ENCODE measurements at regions not wholly inside any gene's neighbourhood (a gene's known extent, or its start where the extent isn't known, plus 50 kb on each side); places are given as distances from the start of the nearest gene placed in this dataset.

DNA sequence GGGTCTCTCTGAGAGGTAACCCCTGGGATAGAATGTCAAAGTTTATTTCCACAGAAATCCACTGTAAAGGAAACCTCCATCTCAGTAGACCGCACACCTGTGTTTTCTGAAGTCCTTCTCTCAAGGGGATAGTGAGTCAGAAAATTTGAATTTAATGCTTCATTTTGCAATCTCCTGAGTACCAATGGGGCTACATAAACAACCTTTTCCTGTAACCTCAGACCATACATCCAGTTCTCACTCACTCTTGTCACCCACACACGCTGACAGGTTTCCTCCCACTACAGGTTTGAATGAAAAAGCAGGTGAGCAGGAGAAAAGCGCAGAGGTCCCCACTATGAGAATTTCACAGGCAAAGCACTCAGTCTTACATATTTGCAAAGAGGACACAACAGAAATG is 165.3 kb upstream of the MCTP2 start:
- no peak for DNase-seq (ENCODE audit: low spot score)
- intact Hi-C loops (cut with DNase I), result no loop called here

- DNase-seq (ENCODE audit: low spot score), result no peak
- intact Hi-C loops (cut with DNase I), result no loop called here
Measured at GRCh38 chr15:94064676-94065313, 166.6 kb upstream of the MCTP2 start.

DNA sequence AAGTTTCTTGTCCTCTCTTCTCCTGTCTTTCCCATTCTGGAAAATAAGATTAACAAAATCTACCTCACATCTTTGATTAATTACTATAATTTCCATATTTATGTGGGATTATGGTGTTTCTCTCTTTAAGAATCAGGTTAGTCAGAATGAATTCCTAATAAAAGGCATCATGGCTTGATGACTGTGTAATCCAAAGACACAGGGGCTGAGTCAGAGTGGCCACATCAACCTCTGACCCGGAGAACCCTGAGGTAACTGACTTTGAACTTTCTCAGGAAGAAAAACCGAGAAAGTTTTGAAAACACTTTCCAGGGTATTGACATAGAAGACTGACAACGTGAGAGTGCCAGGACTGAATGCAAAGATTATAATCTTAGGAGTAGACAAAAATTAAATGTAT is 170.3 kb upstream of the MCTP2 start:
- no peak for DNase-seq (ENCODE audit: low spot score)
- intact Hi-C loops (cut with DNase I), result no loop called here

DNA sequence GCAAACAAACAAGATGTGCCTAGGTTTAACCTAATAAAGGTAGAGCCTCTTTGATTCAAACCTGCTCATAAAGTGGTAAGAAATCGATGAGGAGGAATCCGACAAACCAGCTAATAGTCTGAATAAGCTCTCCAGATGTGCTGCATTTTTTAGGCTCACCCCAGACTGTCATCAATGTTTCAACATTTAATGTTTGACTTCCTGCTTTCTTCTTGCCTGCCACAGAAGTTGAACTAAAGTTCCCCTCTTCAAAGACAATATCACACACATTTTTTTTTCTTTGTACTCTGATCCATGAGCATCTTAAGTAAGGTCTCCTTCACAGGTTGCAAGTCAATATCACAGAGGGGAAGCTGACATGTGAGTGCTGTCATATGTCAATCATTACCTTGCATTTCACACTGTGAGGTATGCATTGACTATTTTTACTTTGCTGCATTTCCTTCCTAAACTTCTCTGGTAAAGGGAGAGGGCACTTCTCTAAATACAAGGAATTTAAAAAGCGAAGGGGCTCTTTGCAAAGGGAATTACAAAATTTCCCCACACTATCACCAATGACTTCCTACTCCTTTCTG is 172.3 kb upstream of the MCTP2 start:
- DNase-seq (ENCODE audit: low spot score), result no peak
- intact Hi-C loops (cut with DNase I), result no loop called here

DNA sequence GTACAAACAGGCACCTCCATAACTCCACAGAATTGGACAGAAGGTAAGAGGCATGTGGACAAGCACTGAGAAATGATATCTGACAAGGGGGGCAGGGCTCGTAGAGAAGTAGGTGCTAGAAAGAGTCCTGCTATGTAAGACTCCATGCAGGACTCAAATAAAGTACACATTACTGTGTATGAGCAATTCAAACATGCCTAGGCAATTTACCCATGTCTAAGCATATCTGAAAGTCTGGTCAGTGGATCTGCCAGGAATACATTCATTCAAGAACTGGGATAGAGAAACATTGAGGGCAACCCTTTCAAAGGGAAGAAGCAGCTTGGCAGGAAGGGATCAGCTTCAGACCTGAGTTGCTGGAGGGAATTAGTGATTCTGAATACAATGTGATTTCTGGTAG is 174.1 kb upstream of the MCTP2 start:
- no peak for DNase-seq (ENCODE audit: low spot score)
- intact Hi-C loops (cut with DNase I), result no loop called here

DNA sequence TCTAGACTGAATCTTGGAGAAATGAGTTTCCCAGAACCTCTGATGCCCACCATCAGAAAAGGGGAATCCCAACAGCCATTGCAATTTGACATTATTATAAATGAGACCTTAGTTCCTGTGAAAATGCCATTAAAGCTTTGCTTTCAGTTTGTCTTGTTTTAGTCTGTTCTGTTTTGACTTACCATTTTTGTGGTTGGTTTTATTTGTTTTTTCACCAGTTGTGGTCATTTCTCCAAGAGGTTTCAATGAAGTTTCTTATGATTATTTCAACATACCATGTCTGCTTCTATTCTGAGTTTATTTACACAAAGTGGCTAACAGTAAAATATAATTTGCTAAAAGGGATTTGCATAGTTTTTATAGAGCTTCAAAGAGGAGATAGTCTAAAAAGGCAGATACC is 175.0 kb upstream of the MCTP2 start:
- no peak for DNase-seq (ENCODE audit: low spot score)
- intact Hi-C loops (cut with DNase I), result no loop called here

GRCh38 chr15:94053626-94054025 is 177.7 kb upstream of the MCTP2 start:
- intact Hi-C loops (cut with DNase I), result no loop called here
- no peak for DNase-seq (ENCODE audit: low spot score)

DNA sequence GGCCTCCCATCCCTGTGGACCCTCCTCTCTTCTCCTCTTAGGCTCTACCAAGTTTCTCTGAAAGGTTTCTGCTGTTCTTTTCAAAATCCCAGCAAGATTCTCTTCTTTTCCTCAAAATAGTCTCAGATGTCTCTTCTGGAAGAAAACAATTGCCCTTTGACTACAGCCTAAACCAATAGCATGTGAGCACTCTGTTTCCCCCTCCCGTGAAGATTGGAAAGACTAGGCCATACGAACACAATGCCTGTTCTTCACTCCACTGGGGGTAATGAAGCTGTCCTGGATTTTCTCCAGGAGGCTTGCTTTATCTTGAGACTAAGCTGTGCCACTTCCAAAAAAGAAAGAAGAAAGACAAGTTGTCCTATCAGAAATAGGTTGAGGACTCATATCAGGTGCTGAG is 178.7 kb upstream of the MCTP2 start:
- intact Hi-C loops (cut with DNase I), result no loop called here
- DNase-seq (ENCODE audit: low spot score), result no peak

DNA sequence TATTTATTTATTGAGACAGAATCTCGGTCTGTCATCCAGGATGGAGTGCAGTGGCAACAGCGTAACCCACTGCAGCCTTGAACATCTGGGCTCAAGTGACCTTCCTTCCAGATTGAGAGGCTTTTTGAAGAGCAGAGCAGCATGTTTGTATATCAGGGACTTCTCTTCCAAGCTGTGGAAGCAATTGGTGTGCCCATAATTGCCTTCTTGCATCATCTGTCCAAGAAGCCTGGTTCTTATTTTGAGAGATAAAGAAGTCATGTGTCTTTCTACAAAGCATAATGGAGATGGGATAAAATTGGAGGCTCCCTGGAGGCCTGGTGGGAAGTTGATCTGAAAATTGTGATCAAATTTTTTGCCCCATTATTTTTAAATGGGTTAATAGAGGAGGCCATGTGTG is 183.8 kb upstream of the MCTP2 start:
- intact Hi-C loops (cut with DNase I), result no loop called here
- DNase-seq (ENCODE audit: low spot score), result no peak

DNA sequence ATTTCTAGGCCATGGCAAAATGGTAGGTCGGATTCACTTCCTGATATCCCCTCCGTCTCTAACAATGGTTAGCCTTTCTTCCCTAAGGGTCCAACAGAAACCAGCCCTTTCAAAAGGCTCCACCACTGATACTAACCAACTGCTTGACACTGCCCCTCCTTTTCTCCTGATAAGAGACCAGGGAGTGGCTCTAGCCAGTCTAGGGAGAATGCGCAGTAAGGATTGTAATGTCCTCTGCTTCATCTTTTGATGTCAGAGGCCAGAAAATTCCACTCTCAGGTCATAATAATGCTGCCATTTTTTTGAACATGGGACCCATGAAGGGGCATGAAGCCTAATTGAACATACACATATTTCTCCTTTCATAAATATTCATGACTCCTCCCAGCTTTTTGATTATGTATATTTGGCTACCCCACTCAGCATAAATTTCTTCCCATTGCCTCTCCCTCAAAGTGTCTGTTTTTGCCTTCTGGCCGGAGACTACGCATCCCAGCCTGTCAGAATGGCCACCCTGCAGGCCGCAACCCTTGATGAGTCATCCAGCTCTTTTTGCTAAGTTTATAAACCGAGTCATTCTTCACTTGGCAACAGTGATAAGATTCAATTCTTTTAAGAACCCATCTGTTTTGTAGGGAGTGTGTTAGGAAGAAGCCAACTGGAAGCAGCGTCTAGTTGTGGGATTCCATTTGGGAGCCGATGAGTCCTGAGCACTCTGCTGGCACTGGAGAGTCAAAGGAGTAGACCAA is 189.0 kb upstream of the MCTP2 start:
- intact Hi-C loops (cut with DNase I), result no loop called here
- peak; percentile 78 for DNase-seq (ENCODE audit: low spot score)

- intact Hi-C loops (cut with DNase I), result no loop called here
- no peak for DNase-seq (ENCODE audit: low spot score)
Measured at GRCh38 chr15:94041746-94042145, 189.6 kb upstream of the MCTP2 start.

DNA sequence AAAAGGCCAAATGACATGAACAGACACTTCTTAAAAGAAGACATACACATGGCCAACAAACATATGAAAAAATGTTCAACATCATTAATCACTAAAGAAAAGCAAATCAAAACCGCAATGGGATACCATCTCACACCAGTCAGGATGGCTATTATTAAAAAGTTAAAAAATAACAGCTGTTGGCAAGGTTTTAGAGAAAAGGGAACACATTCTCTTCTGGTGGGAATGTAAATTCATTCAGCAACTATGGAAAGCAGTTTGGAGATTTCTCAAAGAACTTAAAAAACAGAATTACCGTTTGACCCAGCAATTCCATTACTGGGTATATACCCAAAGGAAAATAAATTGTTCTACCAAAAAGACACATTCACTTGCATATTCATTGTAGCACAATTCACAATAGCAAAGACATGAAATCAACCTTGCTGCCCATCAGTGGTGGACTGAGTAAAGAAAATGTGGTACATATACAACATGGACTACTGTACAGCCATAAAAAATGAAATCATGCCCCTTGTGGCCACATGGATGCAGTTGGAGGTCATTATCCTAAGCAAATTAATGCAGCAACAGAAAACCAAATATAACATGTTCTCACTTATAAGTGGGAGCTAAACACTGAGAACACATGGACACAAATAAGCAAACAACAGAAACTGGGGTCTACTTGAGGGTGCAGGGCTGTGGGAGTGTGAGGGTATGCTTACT is 190.7 kb upstream of the MCTP2 start:
- no peak for DNase-seq (ENCODE audit: low spot score)
- intact Hi-C loops (cut with DNase I), result no loop called here

GRCh38 chr15:94036156-94036555 is 195.2 kb upstream of the MCTP2 start:
- DNase-seq (ENCODE audit: low spot score), result no peak
- intact Hi-C loops (cut with DNase I), result no loop called here

DNA sequence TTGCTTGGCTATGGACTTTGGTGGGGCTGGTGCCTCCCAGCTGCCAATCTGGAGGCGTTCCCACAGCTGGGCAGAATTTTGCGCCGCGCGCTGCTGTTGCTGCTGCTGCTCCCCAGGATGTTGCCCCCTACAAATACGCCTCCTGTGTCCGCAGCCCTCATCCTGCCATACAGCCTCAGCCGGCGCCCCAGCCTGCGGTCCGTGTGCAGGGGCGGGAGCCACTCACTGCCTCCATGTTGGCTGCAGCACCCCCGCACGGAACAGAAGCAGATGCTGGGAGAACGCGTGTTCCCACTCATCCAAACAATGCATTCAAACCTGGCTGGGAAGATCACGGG is 197.7 kb upstream of the MCTP2 start:
- no peak for DNase-seq (ENCODE audit: low spot score)
- intact Hi-C loops (cut with DNase I), result no loop called here

GRCh38 chr15:94033014-94033682 is 198.2 kb upstream of the MCTP2 start:
- DNase-seq (ENCODE audit: low spot score), result no peak
- intact Hi-C loops (cut with DNase I), result no loop called here

- DNase-seq (ENCODE audit: low spot score), result no peak
- intact Hi-C loops (cut with DNase I), result no loop called here
Measured at GRCh38 chr15:94032571-94032970, 198.8 kb upstream of the MCTP2 start.

GRCh38 chr15:94031072-94031471 is 200.3 kb upstream of the MCTP2 start:
- DNase-seq (ENCODE audit: low spot score), result no peak
- intact Hi-C loops (cut with DNase I), result no loop called here

- intact Hi-C loops (cut with DNase I), result no loop called here
- DNase-seq (ENCODE audit: low spot score), result no peak
Measured at GRCh38 chr15:94029495-94029894, 201.9 kb upstream of the MCTP2 start.

GRCh38 chr15:94028809-94029208 is 202.6 kb upstream of the MCTP2 start:
- DNase-seq (ENCODE audit: low spot score), result no peak
- intact Hi-C loops (cut with DNase I), result no loop called here

GRCh38 chr15:94028121-94028520 is 203.2 kb upstream of the MCTP2 start:
- intact Hi-C loops (cut with DNase I), result no loop called here
- no peak for DNase-seq (ENCODE audit: low spot score)
